ENCODE measurements at regions not wholly inside any gene's neighbourhood (a gene's known extent, or its start where the extent isn't known, plus 50 kb on each side); places are given as distances from the start of the nearest gene placed in this dataset.

- Histone ChIP-seq H3K27me3 (ENCODE audit: control insufficient read depth in 4 of 4, insufficient read depth in 4 of 4, low read length in 3 of 4) (no peaks in the 10 kb centered on the region), H3K4me1 (ENCODE audit: control insufficient read depth in 4 of 4, insufficient read depth in 4 of 4, low read length in 3 of 4) (no peaks in the 10 kb centered on the region), H3K9ac (ENCODE audit: low read depth in 1 of 2, low read length in 2 of 2) (no peak overlapping the region), H3K4me3 (ENCODE audit: low read depth in 1 of 3, low read length in 3 of 3) (no peak overlapping the region), H3K27ac (ENCODE audit: low read depth in 1 of 2, low read length in 2 of 2) (no peak overlapping the region), H3K9me3 (ENCODE audit: control insufficient read depth in 4 of 4, low read length in 3 of 4) (no peaks in the 10 kb centered on the region), H3K36me3 (ENCODE audit: control insufficient read depth in 4 of 4, insufficient read depth in 3 of 4, low read depth in 1 of 4, low read length in 3 of 4) (no peaks in the 10 kb centered on the region)
- 79% methylated on average over 7 of the region's 7 CpGs for WGBS
- DNase-seq (ENCODE audit: low spot score): no peak
- no peak for TF ChIP-seq ATF3 (IDR thresholded peaks at IDR 0.05)
- TF ChIP-seq, protein P1, sequence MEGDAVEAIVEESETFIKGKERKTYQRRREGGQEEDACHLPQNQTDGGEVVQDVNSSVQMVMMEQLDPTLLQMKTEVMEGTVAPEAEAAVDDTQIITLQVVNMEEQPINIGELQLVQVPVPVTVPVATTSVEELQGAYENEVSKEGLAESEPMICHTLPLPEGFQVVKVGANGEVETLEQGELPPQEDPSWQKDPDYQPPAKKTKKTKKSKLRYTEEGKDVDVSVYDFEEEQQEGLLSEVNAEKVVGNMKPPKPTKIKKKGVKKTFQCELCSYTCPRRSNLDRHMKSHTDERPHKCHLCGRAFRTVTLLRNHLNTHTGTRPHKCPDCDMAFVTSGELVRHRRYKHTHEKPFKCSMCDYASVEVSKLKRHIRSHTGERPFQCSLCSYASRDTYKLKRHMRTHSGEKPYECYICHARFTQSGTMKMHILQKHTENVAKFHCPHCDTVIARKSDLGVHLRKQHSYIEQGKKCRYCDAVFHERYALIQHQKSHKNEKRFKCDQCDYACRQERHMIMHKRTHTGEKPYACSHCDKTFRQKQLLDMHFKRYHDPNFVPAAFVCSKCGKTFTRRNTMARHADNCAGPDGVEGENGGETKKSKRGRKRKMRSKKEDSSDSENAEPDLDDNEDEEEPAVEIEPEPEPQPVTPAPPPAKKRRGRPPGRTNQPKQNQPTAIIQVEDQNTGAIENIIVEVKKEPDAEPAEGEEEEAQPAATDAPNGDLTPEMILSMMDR (IDR thresholded peaks at IDR 0.05; ENCODE audit: low read depth, low read length, missing input control): no peak
- no peak for TF ChIP-seq ZBTB33 (IDR thresholded peaks at IDR 0.05)
- TF ChIP-seq MAX (IDR thresholded peaks at IDR 0.05): no peak
- TF ChIP-seq RAD21 (IDR thresholded peaks at IDR 0.05): no peak
- TF ChIP-seq HNF4A (conservative IDR thresholded peaks at IDR 0.05): no peak
- no peak for TF ChIP-seq TAF1 (conservative IDR thresholded peaks at IDR 0.05)
- no peak for TF ChIP-seq EGR1 (IDR thresholded peaks at IDR 0.05; ENCODE audit: low read depth in 2 of 2)
- TF ChIP-seq YY1 (IDR thresholded peaks at IDR 0.05): no peak
- TF ChIP-seq RXRA (IDR thresholded peaks at IDR 0.05): no peak
- TF ChIP-seq JUND (IDR thresholded peaks at IDR 0.05): no peak
- TF ChIP-seq GABPA (IDR thresholded peaks at IDR 0.05 in 1 of 2, conservative IDR thresholded peaks at IDR 0.05 in 1 of 2): no peak
- no peak for TF ChIP-seq REST (IDR thresholded peaks at IDR 0.05)
- no peak for TF ChIP-seq FOXA1 (IDR thresholded peaks at IDR 0.05)
- no peak for TF ChIP-seq HNF4G (IDR thresholded peaks at IDR 0.05)
- TF ChIP-seq FOXA2 (IDR thresholded peaks at IDR 0.05): no peak
- TF ChIP-seq SP1 (IDR thresholded peaks at IDR 0.05): no peak
- TF ChIP-seq NR2F2 (IDR thresholded peaks at IDR 0.05): no peak
Measured at GRCh38 chr5:101915554-101915953, 380.5 kb downstream of the SLCO4C1 start.

Measured in liver (tissue), 8 donors.